Stimulated activated CD4-positive, alpha-beta T cell treated with anti-CD3 and anti-CD28 coated beads, Interleukin-4, amount 100 ng/mL, for 1 hour (primary cell): ENCODE measurements at regions not wholly inside any gene's neighbourhood (a gene's known extent, or its start where the extent isn't known, plus 50 kb on each side); places are given as distances from the start of the nearest gene placed in this dataset.

Source experiments
- DNase-seq: peaks from one replicate; pipeline ENCODE4 v3.0.0-alpha.2; 2020

GRCh38 chr14:95380350-95381042 is 60.8 kb upstream of the CLMN start:
- DNase-seq = no peak

- DNase-seq = no peak
These were observed 59.9 kb upstream of the CLMN start for GRCh38 chr14:95379634-95380033.

- DNase-seq = no peak
These were observed 55.9 kb upstream of the CLMN start for GRCh38 chr14:95375539-95376109.

GRCh38 chr14:95374239-95374997 is 54.7 kb upstream of the CLMN start:
- DNase-seq = no peak

- DNase-seq = no peak
These were observed 50.4 kb upstream of the CLMN start for GRCh38 chr14:95370076-95370475.
